ENCODE measurements at regions not wholly inside any gene's neighbourhood (a gene's known extent, or its start where the extent isn't known, plus 50 kb on each side); places are given as distances from the start of the nearest gene placed in this dataset.
A peak's percentile ranks its signal among the peaks of the same experiment; 100 is the strongest.

- DNase-seq (ENCODE audit: low read depth): no peak
Measured at GRCh38 chr1:184919892-184920291, 54.4 kb downstream of the NIBAN1 start.

- no peak for DNase-seq (ENCODE audit: low read depth)
Measured at GRCh38 chr1:184915463-184916090, 58.7 kb downstream of the NIBAN1 start.

GRCh38 chr1:184914149-184914548 lies 60.2 kb downstream of the NIBAN1 start:
- DNase-seq (ENCODE audit: low read depth): no peak

GRCh38 chr1:184912392-184912791 lies 61.9 kb downstream of the NIBAN1 start:
- no peak for DNase-seq (ENCODE audit: low read depth)

- no peak for DNase-seq (ENCODE audit: low read depth)
Measured at GRCh38 chr1:184911830-184912229, 62.5 kb downstream of the NIBAN1 start.

- no peak for DNase-seq (ENCODE audit: low read depth)
Measured at GRCh38 chr1:184911103-184911745, 63.1 kb downstream of the NIBAN1 start.

GRCh38 chr1:184910691-184911091 lies 63.6 kb downstream of the NIBAN1 start:
- DNase-seq (ENCODE audit: low read depth): peak; percentile 90

GRCh38 chr1:184910005-184910404 lies 64.3 kb downstream of the NIBAN1 start:
- no peak for DNase-seq (ENCODE audit: low read depth)

- DNase-seq (ENCODE audit: low read depth): no peak
Measured at GRCh38 chr1:184909019-184909418, 65.3 kb downstream of the NIBAN1 start.

- DNase-seq (ENCODE audit: low read depth): no peak
Measured at GRCh38 chr1:184908506-184908905, 65.8 kb downstream of the NIBAN1 start.

GRCh38 chr1:184907500-184907899 lies 66.8 kb downstream of the NIBAN1 start:
- no peak for DNase-seq (ENCODE audit: low read depth)

- no peak for DNase-seq (ENCODE audit: low read depth)
Measured at GRCh38 chr1:184906761-184907160, 67.5 kb downstream of the NIBAN1 start.

- DNase-seq (ENCODE audit: low read depth): no peak
Measured at GRCh38 chr1:184905601-184906322, 68.5 kb downstream of the NIBAN1 start.

GRCh38 chr1:184903111-184903692 lies 71.1 kb downstream of the NIBAN1 start:
- no peak for DNase-seq (ENCODE audit: low read depth)

GRCh38 chr1:184900507-184900906 lies 73.8 kb downstream of the NIBAN1 start:
- no peak for DNase-seq (ENCODE audit: low read depth)

- DNase-seq (ENCODE audit: low read depth): no peak
Measured at GRCh38 chr1:184896000-184896399, 78.3 kb downstream of the NIBAN1 start.

- no peak for DNase-seq (ENCODE audit: low read depth)
Measured at GRCh38 chr1:184895086-184895485, 79.2 kb downstream of the NIBAN1 start.

GRCh38 chr1:184893695-184894094 lies 80.6 kb downstream of the NIBAN1 start:
- DNase-seq (ENCODE audit: low read depth): no peak

- no peak for DNase-seq (ENCODE audit: low read depth)
Measured at GRCh38 chr1:184892116-184892515, 82.2 kb downstream of the NIBAN1 start.

GRCh38 chr1:184891440-184891839 lies 82.9 kb downstream of the NIBAN1 start:
- DNase-seq (ENCODE audit: low read depth): no peak

GRCh38 chr1:184890539-184890973 lies 83.8 kb downstream of the NIBAN1 start:
- peak; percentile 16 for DNase-seq (ENCODE audit: low read depth)

- DNase-seq (ENCODE audit: low read depth): no peak
Measured at GRCh38 chr1:184889902-184890301, 84.4 kb downstream of the NIBAN1 start.

GRCh38 chr1:184889166-184889565 lies 85.1 kb downstream of the NIBAN1 start:
- no peak for DNase-seq (ENCODE audit: low read depth)
